Transverse colon (tissue), 4 donors: ENCODE measurements at regions not wholly inside any gene's neighbourhood (a gene's known extent, or its start where the extent isn't known, plus 50 kb on each side); places are given as distances from the start of the nearest gene placed in this dataset.

Experiments used
- DNase-seq: peaks from one replicate; pipeline ENCODE4 v3.0.0-alpha.2; 2019
- H3K27ac ChIP-seq, 4 donors: fragments of 200-600 bp; sonication (generic); 2 replicates each; pipeline ENCODE4 v1.5.1; 2016 to 2018; ENCODE audit warnings: inconsistent platforms in 4 of 4
- H3K27me3 ChIP-seq: fragments of 200-600 bp; sonication (generic); 2 replicates; pipeline ENCODE4 v1.5.1; 2017; ENCODE audit warnings: inconsistent platforms
- H3K36me3 ChIP-seq, 4 donors: fragments of 200-600 bp; sonication (generic); 2 replicates each; pipeline ENCODE4 v1.5.1; 2017 to 2019; ENCODE audit warnings: inconsistent platforms in 4 of 4
- H3K4me1 ChIP-seq, 4 donors: fragments of 200-600 bp; sonication (generic); 2 replicates each; pipeline ENCODE4 v1.5.1; 2017 to 2020; ENCODE audit warnings: inconsistent platforms in 4 of 4
- H3K4me3 ChIP-seq, 4 donors: fragments of 200-600 bp; sonication (generic); 1 replicate in 1 of 4; 2 replicates in 3 of 4; pipeline versions ENCODE4 v1.5.1 to v1.6.1; 2017 to 2019; ENCODE audit warnings: inconsistent platforms in 4 of 4
- H3K9me3 ChIP-seq, 2 donors: fragments of 200-600 bp; sonication (generic); 2 replicates each; pipeline ENCODE4 v1.5.1; 2017 to 2019; ENCODE audit warnings: inconsistent platforms in 2 of 2
- EP300 ChIP-seq: sonication (generic); formaldehyde crosslinking; IDR thresholded peaks from one replicate; pipeline ENCODE4 v1.6.1; 2017; ENCODE audit warnings: antibody characterized with exemption, low read depth
- POLR2A ChIP-seq: fragments of 450-650 bp; IDR thresholded peaks from one replicate; pipeline ENCODE4 v1.6.1; 2016; ENCODE audit warnings: antibody characterized with exemption, mild to moderate bottlenecking, moderate library complexity
- POLR2AphosphoS5 ChIP-seq, 3 donors: sonication (generic); formaldehyde crosslinking; IDR thresholded peaks; one replicate each; pipeline ENCODE4 v1.6.1; 2016; ENCODE audit warnings: antibody characterized with exemption in 3 of 3
- WGBS, 2 donors: methylation state at CpG; one replicate each; pipeline ENCODE4 v1.1.5; 2018; ENCODE audit warnings: low coverage in 1 of 2; 5-methylcytosine and 5-hydroxymethylcytosine counted together
- in situ Hi-C, 4 donors: fragments of 200-750 bp; cut with MboI; loops; one replicate each; pipeline versions ENCODE4 v1.15.0 to v1.15.1; 2017; ENCODE audit warnings: low sequenced_read_pairs in 3 of 4, low pct_ligation_motif_present in 1 of 4, low pct_unique_long_range_greater_than_20kb in 1 of 4
- intact Hi-C: fragments of 100-400 bp; cut with DNase I; formaldehyde crosslinking; loops from one replicate; pipeline ENCODE4 v1.15.1; 2023; ENCODE audit warnings: low total_unique reads
- TF ChIP-seq, protein P1 (sequence below), 5 experiments: fragments of 200-600 bp in 3 of 5; fragments of 450-650 bp in 2 of 5; sonication (generic) in 3 of 5; IDR thresholded peaks; 1 replicate in 2 of 5; 2 replicates in 3 of 5; pipeline ENCODE4 v1.5.1; 2016 to 2017; ENCODE audit warnings: antibody characterized with exemption in 5 of 5, inconsistent platforms in 3 of 5, mild to moderate bottlenecking in 2 of 5, moderate library complexity in 1 of 5

DNA sequence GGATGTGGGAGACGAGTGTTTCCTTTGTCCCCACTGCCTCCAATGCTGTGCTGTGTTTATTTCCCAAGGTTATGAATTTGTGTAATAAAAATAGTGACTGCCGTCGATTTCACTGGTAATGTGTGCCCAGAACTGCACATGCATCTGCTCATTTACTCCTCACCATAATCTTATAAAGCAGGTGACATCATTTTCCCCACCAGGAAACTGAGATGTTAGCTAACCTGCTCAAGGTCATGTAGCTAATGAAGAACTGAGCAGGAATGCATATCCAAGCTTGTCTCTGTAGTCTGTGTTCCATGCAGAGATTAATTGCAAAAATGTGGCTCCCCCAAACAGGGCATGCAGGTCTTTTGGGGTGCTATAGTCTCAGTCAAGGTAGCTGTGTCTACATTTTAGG is 224.4 kb downstream of the TENT4A start:
- in situ Hi-C loops = no loop called here
- WGBS, 2 donors = 36 to 40% methylated on average over 1 to 3 of the region's 3 CpGs
- H3K4me3 ChIP-seq = no peak overlapping the region
- H3K4me1 ChIP-seq = no peaks in the 10 kb centered on the region
- no peaks in the 10 kb centered on the region for H3K27me3 ChIP-seq
- no peaks in the 10 kb centered on the region for H3K9me3 ChIP-seq
- no peak overlapping the region for H3K27ac ChIP-seq
- DNase-seq = no peak
- H3K36me3 ChIP-seq = no peaks in the 10 kb centered on the region
- intact Hi-C loops = no loop called here
- no peak for TF ChIP-seq POLR2A
- no peak for TF ChIP-seq EP300
- TF ChIP-seq, protein P1, sequence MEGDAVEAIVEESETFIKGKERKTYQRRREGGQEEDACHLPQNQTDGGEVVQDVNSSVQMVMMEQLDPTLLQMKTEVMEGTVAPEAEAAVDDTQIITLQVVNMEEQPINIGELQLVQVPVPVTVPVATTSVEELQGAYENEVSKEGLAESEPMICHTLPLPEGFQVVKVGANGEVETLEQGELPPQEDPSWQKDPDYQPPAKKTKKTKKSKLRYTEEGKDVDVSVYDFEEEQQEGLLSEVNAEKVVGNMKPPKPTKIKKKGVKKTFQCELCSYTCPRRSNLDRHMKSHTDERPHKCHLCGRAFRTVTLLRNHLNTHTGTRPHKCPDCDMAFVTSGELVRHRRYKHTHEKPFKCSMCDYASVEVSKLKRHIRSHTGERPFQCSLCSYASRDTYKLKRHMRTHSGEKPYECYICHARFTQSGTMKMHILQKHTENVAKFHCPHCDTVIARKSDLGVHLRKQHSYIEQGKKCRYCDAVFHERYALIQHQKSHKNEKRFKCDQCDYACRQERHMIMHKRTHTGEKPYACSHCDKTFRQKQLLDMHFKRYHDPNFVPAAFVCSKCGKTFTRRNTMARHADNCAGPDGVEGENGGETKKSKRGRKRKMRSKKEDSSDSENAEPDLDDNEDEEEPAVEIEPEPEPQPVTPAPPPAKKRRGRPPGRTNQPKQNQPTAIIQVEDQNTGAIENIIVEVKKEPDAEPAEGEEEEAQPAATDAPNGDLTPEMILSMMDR (IDR thresholded peaks at IDR 0.05) = no peak
- no peak for TF ChIP-seq POLR2AphosphoS5 (IDR thresholded peaks at IDR 0.05)

DNA sequence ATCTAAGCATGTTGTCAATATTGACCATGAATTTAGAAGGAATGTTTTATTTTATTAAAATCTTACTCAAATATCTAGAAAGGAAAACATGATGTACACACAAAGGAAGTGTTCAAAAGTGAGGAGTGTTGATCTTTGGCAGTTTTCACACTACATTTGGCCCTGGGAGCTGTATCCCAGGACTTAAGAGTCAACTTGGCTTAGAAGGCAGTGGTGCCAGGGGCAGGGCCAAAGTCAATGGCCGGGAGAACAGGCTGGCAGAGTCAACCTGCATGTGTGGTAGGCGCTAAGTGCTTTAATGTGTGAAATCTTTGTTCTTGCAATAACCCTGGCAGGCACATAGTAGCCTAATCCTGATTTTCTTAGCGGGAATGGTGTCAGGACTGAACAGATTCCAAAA is 228.4 kb downstream of the TENT4A start:
- no peaks in the 10 kb centered on the region for H3K9me3 ChIP-seq
- 58 to 66% methylated on average over 2 to 3 of the region's 3 CpGs for whole genome bisulfite sequencing, 2 donors
- no peaks in the 10 kb centered on the region for H3K36me3 ChIP-seq
- in situ Hi-C loops = no loop called here
- no peak overlapping the region for H3K27ac ChIP-seq
- H3K27me3 ChIP-seq = no peaks in the 10 kb centered on the region
- TF ChIP-seq EP300 (no peak), POLR2AphosphoS5 (IDR thresholded peaks at IDR 0.05) (no peak), POLR2A (no peak)
- TF ChIP-seq, protein P1 (IDR thresholded peaks at IDR 0.05) = no peak
- intact Hi-C loops = no loop called here
- no peak overlapping the region for H3K4me3 ChIP-seq
- DNase-seq = no peak
- no peaks in the 10 kb centered on the region for H3K4me1 ChIP-seq

DNA sequence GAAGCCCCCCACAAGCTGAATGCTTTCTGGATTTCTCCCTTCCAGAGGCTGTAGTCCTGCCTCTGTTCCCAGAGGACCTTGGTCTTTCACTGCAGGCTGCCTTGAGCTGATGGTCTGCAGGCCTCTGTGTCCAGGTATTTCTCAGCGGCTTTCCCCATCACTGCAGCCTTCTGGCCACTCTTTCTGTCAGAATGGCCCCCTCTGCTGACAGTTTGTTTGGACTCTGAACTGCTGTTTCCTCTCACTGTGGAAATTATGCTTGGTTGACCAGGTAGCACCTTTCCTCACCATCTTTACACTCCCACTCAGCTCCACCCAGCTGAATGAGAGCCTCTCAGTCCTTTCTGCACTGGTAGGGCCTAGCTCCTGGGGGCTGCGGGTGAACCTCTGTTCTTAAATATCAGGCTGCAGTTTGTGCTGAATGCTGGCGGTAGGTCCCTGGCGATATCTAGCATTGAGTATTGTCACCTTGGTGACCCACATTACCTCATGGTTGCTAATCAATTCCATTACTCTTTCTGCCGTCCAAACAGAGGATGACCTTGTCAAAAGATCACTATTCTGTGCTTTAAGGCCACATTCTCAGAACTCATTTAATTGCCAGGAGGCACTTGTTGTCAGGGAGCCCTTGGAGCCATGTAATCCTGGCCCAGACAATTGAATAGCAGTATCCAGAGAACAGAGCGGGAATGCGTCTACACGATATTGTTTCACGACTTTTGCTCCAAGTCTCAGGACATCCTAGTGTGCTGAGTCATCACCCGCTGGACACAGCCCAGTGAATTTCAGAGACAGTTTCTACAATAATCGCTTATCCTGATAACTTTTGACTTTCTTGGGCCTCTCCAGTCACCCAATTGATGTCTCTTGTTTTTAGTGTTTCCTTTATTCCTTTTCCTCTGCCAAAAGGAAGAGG is 230.2 kb downstream of the TENT4A start:
- DNase-seq = no peak
- Histone ChIP-seq H3K4me3 (no peak overlapping the region), H3K27ac (no peak overlapping the region), H3K27me3 (no peaks in the 10 kb centered on the region), H3K4me1 (no peaks in the 10 kb centered on the region), H3K9me3 (no peaks in the 10 kb centered on the region), H3K36me3 (no peaks in the 10 kb centered on the region)
- WGBS, 2 donors = 69 to 87% methylated on average over 2 to 11 of the region's 11 CpGs
- intact Hi-C loops (no loop called here), in situ Hi-C loops (no loop called here)
- TF ChIP-seq EP300 (no peak), POLR2AphosphoS5 (IDR thresholded peaks at IDR 0.05) (no peak), POLR2A (no peak)
- TF ChIP-seq, protein P1 (IDR thresholded peaks at IDR 0.05) = no peak

DNA sequence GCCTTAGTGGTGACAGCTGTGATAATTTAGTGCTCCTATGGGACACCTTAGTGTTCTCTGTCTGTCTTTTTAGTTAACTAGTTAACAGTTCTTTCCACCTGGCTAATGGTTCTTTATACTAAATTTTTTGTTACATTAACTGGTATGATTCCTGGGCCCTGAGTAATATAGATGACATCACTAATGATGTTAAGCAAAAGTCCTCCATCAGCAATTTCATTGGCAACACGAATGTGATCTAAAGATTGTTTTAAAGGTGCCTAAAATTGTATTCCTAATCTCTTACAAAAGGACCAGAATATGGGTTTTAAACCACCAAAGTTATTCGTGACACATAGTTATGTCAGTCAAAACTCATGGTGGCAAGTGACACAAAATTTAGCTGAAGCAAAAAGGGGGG is 235.3 kb downstream of the TENT4A start:
- no peak overlapping the region for H3K27ac ChIP-seq
- WGBS, 2 donors = 50 to 60% methylated on average over 2 of the region's 2 CpGs
- H3K9me3 ChIP-seq = no peaks in the 10 kb centered on the region
- in situ Hi-C loops = no loop called here
- no peaks in the 10 kb centered on the region for H3K36me3 ChIP-seq
- no peak for DNase-seq
- no peaks in the 10 kb centered on the region for H3K27me3 ChIP-seq
- H3K4me1 ChIP-seq = no peaks in the 10 kb centered on the region
- intact Hi-C loops = no loop called here
- H3K4me3 ChIP-seq = no peak overlapping the region
- no peak for TF ChIP-seq POLR2A
- TF ChIP-seq EP300 = no peak
- no peak for TF ChIP-seq POLR2AphosphoS5 (IDR thresholded peaks at IDR 0.05)
- TF ChIP-seq, protein P1 (IDR thresholded peaks at IDR 0.05) = no peak
